ENCODE measurements at regions not wholly inside any gene's neighbourhood (a gene's known extent, or its start where the extent isn't known, plus 50 kb on each side); places are given as distances from the start of the nearest gene placed in this dataset.

- TF ChIP-seq CTCF (IDR thresholded peaks at IDR 0.05) (no peak), POLR2AphosphoS5 (IDR thresholded peaks at IDR 0.05) (no peak)
These were observed 90.5 kb downstream of the ICOS start for GRCh38 chr2:204027091-204027490.

Measured in prostate gland (tissue), 2 donors.